ENCODE measurements at regions not wholly inside any gene's neighbourhood (a gene's known extent, or its start where the extent isn't known, plus 50 kb on each side); places are given as distances from the start of the nearest gene placed in this dataset.
"Not testable (repeated sequence)": the region's sequence is repeated elsewhere in the genome, so short reads cannot be mapped to it uniquely, and the experiment has no call there.

GRCh38 chr4:27813699-27814425, 953.2 kb downstream of the STIM2 start:
- H3K27ac ChIP-seq (ENCODE audit: low read depth, low read length); H3K4me1 ChIP-seq (ENCODE audit: control insufficient read depth in 1 of 2, insufficient read depth in 2 of 2, low read length in 2 of 2); H3K9me3 ChIP-seq (ENCODE audit: control insufficient read depth in 1 of 2, low read length in 2 of 2); H3K27me3 ChIP-seq (ENCODE audit: control insufficient read depth in 1 of 2, insufficient read depth in 2 of 2, low read length in 2 of 2); H3K36me3 ChIP-seq (ENCODE audit: control insufficient read depth in 1 of 2, insufficient read depth in 2 of 2, low read length in 2 of 2); H3K9ac ChIP-seq (ENCODE audit: low read depth in 1 of 2, low read length in 2 of 2); H3K4me3 ChIP-seq (ENCODE audit: low read depth in 1 of 2, low read length in 2 of 2): not testable (repeated sequence)

- no peaks in the 10 kb centered on the region for H3K27me3 ChIP-seq (ENCODE audit: control insufficient read depth in 1 of 2, insufficient read depth in 2 of 2, low read length in 2 of 2)
- peaks cover 0 to 5% of the 10 kb centered on the region in 2 donors for H3K9me3 ChIP-seq (ENCODE audit: control insufficient read depth in 1 of 2, low read length in 2 of 2)
These were observed 958.6 kb downstream of the STIM2 start for GRCh38 chr4:27819246-27819645.

GRCh38 chr4:27828843-27829242, 968.2 kb downstream of the STIM2 start:
- Histone ChIP-seq H3K36me3 (ENCODE audit: control insufficient read depth in 1 of 2, insufficient read depth in 2 of 2, low read length in 2 of 2) (no peaks in the 10 kb centered on the region), H3K9me3 (ENCODE audit: control insufficient read depth in 1 of 2, low read length in 2 of 2) (no peaks in the 10 kb centered on the region), H3K4me3 (ENCODE audit: low read depth in 1 of 2, low read length in 2 of 2) (no peak overlapping the region), H3K4me1 (ENCODE audit: control insufficient read depth in 1 of 2, insufficient read depth in 2 of 2, low read length in 2 of 2) (no peaks in the 10 kb centered on the region), H3K27ac (ENCODE audit: low read depth, low read length) (no peak overlapping the region), H3K9ac (ENCODE audit: low read depth in 1 of 2, low read length in 2 of 2) (no peak overlapping the region), H3K27me3 (ENCODE audit: control insufficient read depth in 1 of 2, insufficient read depth in 2 of 2, low read length in 2 of 2) (no peaks in the 10 kb centered on the region)

More at GRCh38 chr4:27819246-27819645, 958.6 kb downstream of the STIM2 start:
- H3K27ac ChIP-seq (ENCODE audit: low read depth, low read length): no peak overlapping the region
- no peak overlapping the region for H3K9ac ChIP-seq (ENCODE audit: low read depth in 1 of 2, low read length in 2 of 2)
- no peaks in the 10 kb centered on the region for H3K36me3 ChIP-seq (ENCODE audit: control insufficient read depth in 1 of 2, insufficient read depth in 2 of 2, low read length in 2 of 2)
- no peak overlapping the region for H3K4me3 ChIP-seq (ENCODE audit: low read depth in 1 of 2, low read length in 2 of 2)
- no peaks in the 10 kb centered on the region for H3K4me1 ChIP-seq (ENCODE audit: control insufficient read depth in 1 of 2, insufficient read depth in 2 of 2, low read length in 2 of 2)

GRCh38 chr4:27830251-27830650, 969.6 kb downstream of the STIM2 start:
- Histone ChIP-seq H3K4me3 (ENCODE audit: low read depth in 1 of 2, low read length in 2 of 2) (no peak overlapping the region), H3K27me3 (ENCODE audit: control insufficient read depth in 1 of 2, insufficient read depth in 2 of 2, low read length in 2 of 2) (no peaks in the 10 kb centered on the region), H3K9me3 (ENCODE audit: control insufficient read depth in 1 of 2, low read length in 2 of 2) (peaks cover 0 to 1% of the 10 kb centered on the region in 2 donors), H3K36me3 (ENCODE audit: control insufficient read depth in 1 of 2, insufficient read depth in 2 of 2, low read length in 2 of 2) (no peaks in the 10 kb centered on the region), H3K4me1 (ENCODE audit: control insufficient read depth in 1 of 2, insufficient read depth in 2 of 2, low read length in 2 of 2) (no peaks in the 10 kb centered on the region), H3K9ac (ENCODE audit: low read depth in 1 of 2, low read length in 2 of 2) (no peak overlapping the region), H3K27ac (ENCODE audit: low read depth, low read length) (no peak overlapping the region)

GRCh38 chr4:27835851-27836250, 975.2 kb downstream of the STIM2 start:
- no peaks in the 10 kb centered on the region for H3K36me3 ChIP-seq (ENCODE audit: control insufficient read depth in 1 of 2, insufficient read depth in 2 of 2, low read length in 2 of 2)
- H3K4me3 ChIP-seq (ENCODE audit: low read depth in 1 of 2, low read length in 2 of 2): no peak overlapping the region
- H3K9ac ChIP-seq (ENCODE audit: low read depth in 1 of 2, low read length in 2 of 2): no peak overlapping the region
- H3K27ac ChIP-seq (ENCODE audit: low read depth, low read length): no peak overlapping the region
- H3K27me3 ChIP-seq (ENCODE audit: control insufficient read depth in 1 of 2, insufficient read depth in 2 of 2, low read length in 2 of 2): no peaks in the 10 kb centered on the region
- no peaks in the 10 kb centered on the region for H3K4me1 ChIP-seq (ENCODE audit: control insufficient read depth in 1 of 2, insufficient read depth in 2 of 2, low read length in 2 of 2)
- H3K9me3 ChIP-seq (ENCODE audit: control insufficient read depth in 1 of 2, low read length in 2 of 2): peaks cover 0 to 1% of the 10 kb centered on the region in 2 donors

- Histone ChIP-seq H3K36me3 (ENCODE audit: control insufficient read depth in 1 of 2, insufficient read depth in 2 of 2, low read length in 2 of 2) (no peaks in the 10 kb centered on the region), H3K27me3 (ENCODE audit: control insufficient read depth in 1 of 2, insufficient read depth in 2 of 2, low read length in 2 of 2) (no peaks in the 10 kb centered on the region), H3K9ac (ENCODE audit: low read depth in 1 of 2, low read length in 2 of 2) (no peak overlapping the region), H3K4me3 (ENCODE audit: low read depth in 1 of 2, low read length in 2 of 2) (no peak overlapping the region), H3K4me1 (ENCODE audit: control insufficient read depth in 1 of 2, insufficient read depth in 2 of 2, low read length in 2 of 2) (no peaks in the 10 kb centered on the region), H3K27ac (ENCODE audit: low read depth, low read length) (no peak overlapping the region), H3K9me3 (ENCODE audit: control insufficient read depth in 1 of 2, low read length in 2 of 2) (peaks cover under 1 to 1% of the 10 kb centered on the region in 2 donors)
These were observed 975.9 kb downstream of the STIM2 start for GRCh38 chr4:27836523-27836922.

GRCh38 chr4:27843776-27844175, 983.1 kb downstream of the STIM2 start:
- Histone ChIP-seq H3K36me3 (ENCODE audit: control insufficient read depth in 1 of 2, insufficient read depth in 2 of 2, low read length in 2 of 2) (no peaks in the 10 kb centered on the region), H3K27ac (ENCODE audit: low read depth, low read length) (no peak overlapping the region), H3K27me3 (ENCODE audit: control insufficient read depth in 1 of 2, insufficient read depth in 2 of 2, low read length in 2 of 2) (no peaks in the 10 kb centered on the region), H3K4me3 (ENCODE audit: low read depth in 1 of 2, low read length in 2 of 2) (no peak overlapping the region), H3K4me1 (ENCODE audit: control insufficient read depth in 1 of 2, insufficient read depth in 2 of 2, low read length in 2 of 2) (no peaks in the 10 kb centered on the region), H3K9ac (ENCODE audit: low read depth in 1 of 2, low read length in 2 of 2) (no peak overlapping the region), H3K9me3 (ENCODE audit: control insufficient read depth in 1 of 2, low read length in 2 of 2) (peaks cover 0 to 8% of the 10 kb centered on the region in 2 donors)

- H3K36me3 ChIP-seq (ENCODE audit: control insufficient read depth in 1 of 2, insufficient read depth in 2 of 2, low read length in 2 of 2): no peaks in the 10 kb centered on the region
- H3K9me3 ChIP-seq (ENCODE audit: control insufficient read depth in 1 of 2, low read length in 2 of 2): peaks cover 0 to 8% of the 10 kb centered on the region in 2 donors
- no peak overlapping the region for H3K4me3 ChIP-seq (ENCODE audit: low read depth in 1 of 2, low read length in 2 of 2)
- H3K9ac ChIP-seq (ENCODE audit: low read depth in 1 of 2, low read length in 2 of 2): no peak overlapping the region
- H3K27me3 ChIP-seq (ENCODE audit: control insufficient read depth in 1 of 2, insufficient read depth in 2 of 2, low read length in 2 of 2): no peaks in the 10 kb centered on the region
- H3K27ac ChIP-seq (ENCODE audit: low read depth, low read length): no peak overlapping the region
- H3K4me1 ChIP-seq (ENCODE audit: control insufficient read depth in 1 of 2, insufficient read depth in 2 of 2, low read length in 2 of 2): no peaks in the 10 kb centered on the region
These were observed 983.7 kb downstream of the STIM2 start for GRCh38 chr4:27844376-27844775.

GRCh38 chr4:27846951-27847350, 986.3 kb downstream of the STIM2 start:
- no peak overlapping the region for H3K27ac ChIP-seq (ENCODE audit: low read depth, low read length)
- H3K4me1 ChIP-seq (ENCODE audit: control insufficient read depth in 1 of 2, insufficient read depth in 2 of 2, low read length in 2 of 2): no peaks in the 10 kb centered on the region
- H3K27me3 ChIP-seq (ENCODE audit: control insufficient read depth in 1 of 2, insufficient read depth in 2 of 2, low read length in 2 of 2): no peaks in the 10 kb centered on the region
- H3K9me3 ChIP-seq (ENCODE audit: control insufficient read depth in 1 of 2, low read length in 2 of 2): peaks cover 0 to 3% of the 10 kb centered on the region in 2 donors
- no peak overlapping the region for H3K4me3 ChIP-seq (ENCODE audit: low read depth in 1 of 2, low read length in 2 of 2)
- H3K36me3 ChIP-seq (ENCODE audit: control insufficient read depth in 1 of 2, insufficient read depth in 2 of 2, low read length in 2 of 2): no peaks in the 10 kb centered on the region
- H3K9ac ChIP-seq (ENCODE audit: low read depth in 1 of 2, low read length in 2 of 2): no peak overlapping the region

GRCh38 chr4:27861381-27861787, 1000.7 kb downstream of the STIM2 start:
- Histone ChIP-seq H3K9me3 (ENCODE audit: control insufficient read depth in 1 of 2, low read length in 2 of 2) (no peaks in the 10 kb centered on the region), H3K4me1 (ENCODE audit: control insufficient read depth in 1 of 2, insufficient read depth in 2 of 2, low read length in 2 of 2) (no peaks in the 10 kb centered on the region), H3K27me3 (ENCODE audit: control insufficient read depth in 1 of 2, insufficient read depth in 2 of 2, low read length in 2 of 2) (no peaks in the 10 kb centered on the region), H3K36me3 (ENCODE audit: control insufficient read depth in 1 of 2, insufficient read depth in 2 of 2, low read length in 2 of 2) (no peaks in the 10 kb centered on the region), H3K4me3 (ENCODE audit: low read depth in 1 of 2, low read length in 2 of 2) (no peak overlapping the region), H3K9ac (ENCODE audit: low read depth in 1 of 2, low read length in 2 of 2) (no peak overlapping the region), H3K27ac (ENCODE audit: low read depth, low read length) (no peak overlapping the region)

All from duodenal mucosa (tissue), 2 donors.